Breast epithelium (tissue), 3 donors: ENCODE measurements at regions not wholly inside any gene's neighbourhood (a gene's known extent, or its start where the extent isn't known, plus 50 kb on each side); places are given as distances from the start of the nearest gene placed in this dataset.

Source experiments
- CTCF ChIP-seq, 3 donors: fragments of 450-650 bp; IDR thresholded peaks; one replicate each; pipeline ENCODE4 v1.5.1; 2016 to 2017; ENCODE audit warnings: antibody characterized with exemption in 3 of 3, mild to moderate bottlenecking in 3 of 3, moderate library complexity in 3 of 3
- POLR2A ChIP-seq: fragments of 450-650 bp; IDR thresholded peaks from one replicate; pipeline ENCODE4 v1.6.1; 2016; ENCODE audit warnings: antibody characterized with exemption, mild to moderate bottlenecking, moderate library complexity

GRCh38 chr22:46092011-46092410, 58.3 kb upstream of the PPARA start:
- TF ChIP-seq CTCF (IDR thresholded peaks at IDR 0.05) = no peak
- TF ChIP-seq POLR2A = no peak
